Hepatocyte (in vitro differentiated cells): ENCODE measurements at regions not wholly inside any gene's neighbourhood (a gene's known extent, or its start where the extent isn't known, plus 50 kb on each side); places are given as distances from the start of the nearest gene placed in this dataset.

Source experiments
- EZH2 ChIP-seq: fragments of 200-600 bp; sonication (generic); IDR thresholded peaks from 2 replicates; pipeline ENCODE4 v1.6.1; 2016; ENCODE audit warnings: antibody characterized with exemption, mild to moderate bottlenecking, borderline replicate concordance
- EZH2phosphoT487 ChIP-seq: fragments of 200-600 bp; sonication (generic); IDR thresholded peaks from one replicate; pipeline ENCODE4 v1.6.1; 2018; ENCODE audit warnings: antibody characterized with exemption, mild to moderate bottlenecking, low read depth, moderate library complexity; ENCODE audit not compliant: unreplicated experiment, severe bottlenecking
- TF ChIP-seq, protein P1 (sequence below): fragments of 200-600 bp; sonication (generic); IDR thresholded peaks from 2 replicates; pipeline ENCODE4 v1.5.1; 2016; ENCODE audit warnings: antibody characterized with exemption, mild to moderate bottlenecking; ENCODE audit not compliant: poor library complexity

DNA sequence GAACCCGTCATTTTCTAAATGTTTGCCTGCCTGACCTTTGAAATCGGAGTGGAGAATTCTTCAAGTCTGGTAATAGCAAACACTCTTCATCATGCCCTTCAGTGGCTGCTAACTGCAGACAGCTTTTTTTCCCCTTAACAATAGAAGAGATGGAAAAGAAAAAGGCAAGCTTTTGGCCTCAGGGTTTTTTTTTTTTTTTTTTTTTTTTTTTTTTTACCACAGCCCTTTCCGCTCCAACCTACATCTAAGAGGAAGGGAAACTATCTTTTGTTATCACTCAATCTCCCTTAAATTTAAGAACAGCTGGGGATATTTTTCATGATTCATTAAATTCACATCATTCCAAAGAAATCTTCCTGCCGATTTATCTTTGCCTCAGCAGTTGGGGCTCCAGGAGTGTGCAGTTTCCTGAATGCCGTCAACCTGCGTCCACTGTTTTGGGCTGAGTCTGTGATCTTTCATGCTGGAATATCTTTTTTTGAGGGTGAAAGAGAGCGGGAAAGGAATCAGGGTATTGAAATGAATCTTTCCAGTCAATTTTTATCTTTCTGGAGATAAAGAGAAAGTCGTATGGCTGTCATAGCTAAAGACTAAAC, 144.5 kb upstream of the SMYD2 start:
- TF ChIP-seq, protein P1, sequence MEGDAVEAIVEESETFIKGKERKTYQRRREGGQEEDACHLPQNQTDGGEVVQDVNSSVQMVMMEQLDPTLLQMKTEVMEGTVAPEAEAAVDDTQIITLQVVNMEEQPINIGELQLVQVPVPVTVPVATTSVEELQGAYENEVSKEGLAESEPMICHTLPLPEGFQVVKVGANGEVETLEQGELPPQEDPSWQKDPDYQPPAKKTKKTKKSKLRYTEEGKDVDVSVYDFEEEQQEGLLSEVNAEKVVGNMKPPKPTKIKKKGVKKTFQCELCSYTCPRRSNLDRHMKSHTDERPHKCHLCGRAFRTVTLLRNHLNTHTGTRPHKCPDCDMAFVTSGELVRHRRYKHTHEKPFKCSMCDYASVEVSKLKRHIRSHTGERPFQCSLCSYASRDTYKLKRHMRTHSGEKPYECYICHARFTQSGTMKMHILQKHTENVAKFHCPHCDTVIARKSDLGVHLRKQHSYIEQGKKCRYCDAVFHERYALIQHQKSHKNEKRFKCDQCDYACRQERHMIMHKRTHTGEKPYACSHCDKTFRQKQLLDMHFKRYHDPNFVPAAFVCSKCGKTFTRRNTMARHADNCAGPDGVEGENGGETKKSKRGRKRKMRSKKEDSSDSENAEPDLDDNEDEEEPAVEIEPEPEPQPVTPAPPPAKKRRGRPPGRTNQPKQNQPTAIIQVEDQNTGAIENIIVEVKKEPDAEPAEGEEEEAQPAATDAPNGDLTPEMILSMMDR = no peak
- no peak for TF ChIP-seq EZH2
- TF ChIP-seq EZH2phosphoT487 = no peak
